ENCODE measurements at regions not wholly inside any gene's neighbourhood (a gene's known extent, or its start where the extent isn't known, plus 50 kb on each side); places are given as distances from the start of the nearest gene placed in this dataset.

DNA sequence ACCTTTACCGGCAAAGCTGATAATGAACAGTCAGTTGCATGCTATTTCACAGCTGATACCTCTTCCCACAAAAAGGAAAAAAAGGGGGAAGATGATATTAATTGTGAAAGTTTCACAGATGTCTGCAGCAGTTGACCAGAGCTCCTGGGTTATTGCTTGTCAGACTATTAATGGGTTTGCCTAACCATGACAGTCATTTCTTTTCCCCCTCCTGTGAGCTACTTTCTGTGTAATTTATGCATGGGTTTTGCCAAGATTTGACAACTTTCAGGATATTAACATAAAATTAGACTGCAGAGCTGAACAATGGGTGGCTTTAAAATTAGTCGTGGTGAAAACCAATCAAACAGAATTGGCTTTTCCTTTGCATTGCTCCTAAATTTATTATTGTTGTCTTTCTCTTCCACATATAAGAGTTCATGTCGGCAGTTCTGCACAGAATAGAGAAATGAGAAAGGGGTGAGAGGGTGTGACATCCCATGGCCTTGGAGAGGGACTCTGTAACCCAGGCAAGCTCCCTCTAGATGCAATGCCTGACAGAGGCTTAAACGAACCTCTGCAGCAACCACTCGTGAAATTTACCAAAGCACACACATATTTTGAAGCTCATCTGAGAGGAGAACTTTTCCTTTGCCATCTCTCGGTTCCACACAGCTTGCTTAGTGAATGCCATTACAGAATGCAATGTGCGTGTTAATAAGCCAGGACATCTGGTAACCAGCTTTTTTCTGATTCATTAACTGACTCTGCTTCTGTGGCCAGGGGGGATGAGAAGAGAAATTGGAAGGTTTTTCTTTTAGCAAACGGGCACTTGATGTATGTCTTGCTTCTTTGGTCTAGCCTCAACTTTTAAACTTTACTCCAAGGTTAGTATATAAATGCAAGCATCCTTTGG, 82.2 kb upstream of the ITGA4 start:
- TF ChIP-seq EZH2 (IDR thresholded peaks at IDR 0.05; ENCODE audit: low read length): no peak
- TF ChIP-seq, protein P1, sequence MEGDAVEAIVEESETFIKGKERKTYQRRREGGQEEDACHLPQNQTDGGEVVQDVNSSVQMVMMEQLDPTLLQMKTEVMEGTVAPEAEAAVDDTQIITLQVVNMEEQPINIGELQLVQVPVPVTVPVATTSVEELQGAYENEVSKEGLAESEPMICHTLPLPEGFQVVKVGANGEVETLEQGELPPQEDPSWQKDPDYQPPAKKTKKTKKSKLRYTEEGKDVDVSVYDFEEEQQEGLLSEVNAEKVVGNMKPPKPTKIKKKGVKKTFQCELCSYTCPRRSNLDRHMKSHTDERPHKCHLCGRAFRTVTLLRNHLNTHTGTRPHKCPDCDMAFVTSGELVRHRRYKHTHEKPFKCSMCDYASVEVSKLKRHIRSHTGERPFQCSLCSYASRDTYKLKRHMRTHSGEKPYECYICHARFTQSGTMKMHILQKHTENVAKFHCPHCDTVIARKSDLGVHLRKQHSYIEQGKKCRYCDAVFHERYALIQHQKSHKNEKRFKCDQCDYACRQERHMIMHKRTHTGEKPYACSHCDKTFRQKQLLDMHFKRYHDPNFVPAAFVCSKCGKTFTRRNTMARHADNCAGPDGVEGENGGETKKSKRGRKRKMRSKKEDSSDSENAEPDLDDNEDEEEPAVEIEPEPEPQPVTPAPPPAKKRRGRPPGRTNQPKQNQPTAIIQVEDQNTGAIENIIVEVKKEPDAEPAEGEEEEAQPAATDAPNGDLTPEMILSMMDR (optimal IDR thresholded peaks at IDR 0.05 in 1 of 3, IDR thresholded peaks at IDR 0.05 in 1 of 3, conservative IDR thresholded peaks at IDR 0.05 in 1 of 3; ENCODE audit: extremely low read depth in 1 of 3, insufficient read depth in 2 of 3, low read length in 3 of 3): no peak
- no peaks in the 10 kb centered on the region for H3K79me2 ChIP-seq (ENCODE audit: control insufficient read depth, insufficient read depth, low read length)
- dilution Hi-C loops (cut with MboI; ENCODE audit: extremely low pct_ligation_motif_present, low sequenced_read_pairs): no loop called here
- no peaks in the 10 kb centered on the region for H3K9me3 ChIP-seq (ENCODE audit: control insufficient read depth, low read depth, low read length)
- H4K20me1 ChIP-seq (ENCODE audit: control insufficient read depth, extremely low read depth, insufficient read depth, low read length): no peaks in the 10 kb centered on the region
- no peak overlapping the region for H3K27ac ChIP-seq (ENCODE audit: control insufficient read depth, insufficient read depth, low read length)
- no peaks in the 10 kb centered on the region for H3K36me3 ChIP-seq (ENCODE audit: control insufficient read depth in 2 of 2, extremely low read depth in 1 of 2, insufficient read depth in 2 of 2, low read length in 2 of 2)
- no peak for FAIRE-seq
- no peaks in the 10 kb centered on the region for H3K4me1 ChIP-seq (ENCODE audit: control insufficient read depth, extremely low read depth, insufficient read depth, low read length)
- H2AFZ ChIP-seq (ENCODE audit: control insufficient read depth, low read length): no peak overlapping the region
- no peak overlapping the region for H3K9ac ChIP-seq (ENCODE audit: control insufficient read depth, extremely low read depth, insufficient read depth, low read length)
- H3K4me3 ChIP-seq (ENCODE audit: control insufficient read depth in 2 of 3, extremely low read depth in 1 of 3, insufficient read depth in 2 of 3, low read depth in 1 of 3, low read length in 3 of 3): no peak overlapping the region
- no peak overlapping the region for H3K4me2 ChIP-seq (ENCODE audit: control insufficient read depth, extremely low read depth, insufficient read depth, low read depth, low read length)
- peaks cover 5% of the 10 kb centered on the region for H3K27me3 ChIP-seq (ENCODE audit: control insufficient read depth, extremely low read depth, insufficient read depth, low read length)
- DNase-seq (ENCODE audit: low read depth, low spot score): no peak
- H3K9me1 ChIP-seq (ENCODE audit: control insufficient read depth, extremely low read depth, insufficient read depth, low read length): no peaks in the 10 kb centered on the region

DNA sequence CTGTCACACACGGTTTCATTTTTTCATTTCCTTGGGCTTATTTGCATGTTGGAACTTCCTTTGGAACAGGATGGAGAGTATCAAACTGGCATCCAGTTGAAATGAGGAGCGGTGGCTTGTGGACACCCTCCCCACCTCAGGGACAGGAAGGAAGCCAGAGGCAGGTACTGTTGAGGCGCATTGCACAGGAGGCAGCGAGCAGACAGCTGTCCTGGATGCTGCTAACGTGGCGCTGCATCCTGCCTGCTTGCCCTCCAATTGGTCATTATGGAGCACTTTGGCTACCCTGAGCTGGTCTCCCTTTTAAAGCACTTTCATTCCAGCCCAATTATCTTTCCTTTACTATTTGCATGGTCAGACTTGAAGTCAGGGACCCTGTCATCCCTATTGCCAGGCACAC, 80.7 kb upstream of the ITGA4 start:
- TF ChIP-seq, protein P1 (optimal IDR thresholded peaks at IDR 0.05 in 1 of 3, IDR thresholded peaks at IDR 0.05 in 1 of 3, conservative IDR thresholded peaks at IDR 0.05 in 1 of 3; ENCODE audit: extremely low read depth in 1 of 3, insufficient read depth in 2 of 3, low read length in 3 of 3): no peak
- TF ChIP-seq EZH2 (IDR thresholded peaks at IDR 0.05; ENCODE audit: low read length): no peak
- no peaks in the 10 kb centered on the region for H3K9me1 ChIP-seq (ENCODE audit: control insufficient read depth, extremely low read depth, insufficient read depth, low read length)
- dilution Hi-C loops (cut with MboI; ENCODE audit: extremely low pct_ligation_motif_present, low sequenced_read_pairs): no loop called here
- FAIRE-seq: no peak
- H2AFZ ChIP-seq (ENCODE audit: control insufficient read depth, low read length): no peak overlapping the region
- no peak for DNase-seq (ENCODE audit: low read depth, low spot score)
- no peaks in the 10 kb centered on the region for H3K9me3 ChIP-seq (ENCODE audit: control insufficient read depth, low read depth, low read length)
- H4K20me1 ChIP-seq (ENCODE audit: control insufficient read depth, extremely low read depth, insufficient read depth, low read length): no peaks in the 10 kb centered on the region
- no peak overlapping the region for H3K4me2 ChIP-seq (ENCODE audit: control insufficient read depth, extremely low read depth, insufficient read depth, low read depth, low read length)
- no peak overlapping the region for H3K9ac ChIP-seq (ENCODE audit: control insufficient read depth, extremely low read depth, insufficient read depth, low read length)
- H3K4me3 ChIP-seq (ENCODE audit: control insufficient read depth in 2 of 3, extremely low read depth in 1 of 3, insufficient read depth in 2 of 3, low read depth in 1 of 3, low read length in 3 of 3): no peak overlapping the region
- peaks cover 5% of the 10 kb centered on the region for H3K27me3 ChIP-seq (ENCODE audit: control insufficient read depth, extremely low read depth, insufficient read depth, low read length)
- H3K4me1 ChIP-seq (ENCODE audit: control insufficient read depth, extremely low read depth, insufficient read depth, low read length): no peaks in the 10 kb centered on the region
- H3K27ac ChIP-seq (ENCODE audit: control insufficient read depth, insufficient read depth, low read length): no peak overlapping the region
- H3K79me2 ChIP-seq (ENCODE audit: control insufficient read depth, insufficient read depth, low read length): no peaks in the 10 kb centered on the region
- H3K36me3 ChIP-seq (ENCODE audit: control insufficient read depth in 2 of 2, extremely low read depth in 1 of 2, insufficient read depth in 2 of 2, low read length in 2 of 2): no peaks in the 10 kb centered on the region
